Heart right ventricle (tissue), 16 donors: ENCODE measurements at regions not wholly inside any gene's neighbourhood (a gene's known extent, or its start where the extent isn't known, plus 50 kb on each side); places are given as distances from the start of the nearest gene placed in this dataset.

Experiments
- ATAC-seq, 8 donors: fragments of 200-7000 bp; cut with Tn5 transposase; one replicate each; pipeline ENCODE4 v1.9.1; 2020; ENCODE audit warnings: mild to moderate bottlenecking in 8 of 8, moderate library complexity in 8 of 8, moderate number of reproducible peaks in 1 of 8
- DNase-seq, 2 donors: peaks; one replicate each; pipeline ENCODE4 v3.0.0-alpha.2; 2020
- H3K27ac ChIP-seq, 10 donors: fragments of 200-600 bp; sonication (generic) in 2 of 10; one replicate each; pipeline versions ENCODE4 v1.5.0 to v1.8.0; 2020 to 2022; ENCODE audit warnings: mild to moderate bottlenecking in 3 of 10
- H3K27me3 ChIP-seq, 7 donors: fragments of 200-600 bp; one replicate each; pipeline ENCODE4 v1.8.0; 2021 to 2022; ENCODE audit warnings: mild to moderate bottlenecking in 2 of 7
- H3K36me3 ChIP-seq, 9 donors: fragments of 200-600 bp; sonication (generic) in 1 of 9; one replicate each; pipeline versions ENCODE4 v1.5.0 to v1.8.0; 2020 to 2022; ENCODE audit warnings: mild to moderate bottlenecking in 2 of 9
- H3K4me1 ChIP-seq, 9 donors: fragments of 200-600 bp; sonication (generic) in 1 of 9; one replicate each; pipeline versions ENCODE4 v1.5.0 to v1.8.0; 2020 to 2022; ENCODE audit warnings: mild to moderate bottlenecking in 4 of 9
- H3K4me3 ChIP-seq, 10 donors: fragments of 200-600 bp; sonication (generic) in 2 of 10; one replicate each; pipeline versions ENCODE4 v1.5.0 to v1.8.0; 2020 to 2022; ENCODE audit warnings: mild to moderate bottlenecking in 7 of 10, moderate library complexity in 2 of 10
- H3K9me3 ChIP-seq, 11 donors: fragments of 200-600 bp in 10 of 11; sonication (generic) in 2 of 11; one replicate each; pipeline versions ENCODE4 v1.5.0 to v1.8.0; 2013 to 2022; ENCODE audit warnings: mild to moderate bottlenecking in 2 of 11, control low read depth in 1 of 11, moderate library complexity in 1 of 11
- WGBS, 2 donors: extraction: QIAGEN DNeasy Blood & Tissue Kit; methylation state at CpG; one replicate each; pipeline ENCODE4 v1.1.7; 2013; ENCODE audit warnings: inconsistent platforms in 1 of 2; 5-methylcytosine and 5-hydroxymethylcytosine counted together
- intact Hi-C, 10 donors: fragments of 100-400 bp; cut with DNase I; formaldehyde crosslinking; loops; one replicate each; pipeline versions ENCODE4 v1.11.1 to v1.14.2; 2022
- TF ChIP-seq, protein P1 (sequence below), 9 donors: fragments of 200-600 bp; sonication (generic) in 2 of 9; IDR thresholded peaks; one replicate each; pipeline versions ENCODE4 v1.5.0 to v1.8.0; 2021 to 2022; ENCODE audit warnings: antibody characterized with exemption in 9 of 9, mild to moderate bottlenecking in 5 of 9, moderate library complexity in 1 of 9
- donor health status: Arrhythmogenic right ventricular cardiomyopathy.
- donor health status: ischemic (EF 13 %, LVEDD 7.1; RV severe dilation, severe dysfunction).
- donor health status: healthy with polysubstance abuse.
- donor health status: DM: no; HTN: yes; CAD: no.
- donor health status: DM: no; HTN: no; CAD: no.
- donor health status: ischemic (EF 25% LVEDD 6.9; RV normal size, moderate dysfunction).
- donor health status: ischemic (EF 25% LVEDD 5.7; RV mildly dilated, moderate dysfunction).
- donor health status: healthy.
- donor health status: DM: yes; HTN: yes; CAD: no.
- donor health status: Ischemic cardiomyopathy.
- donor health status: ischemic (EF 35%, LVEDD 5.7; RV mildly dilated, moderate dysfunction).
- donor health status: nonischemic (EF 11% LVEDD 7.7; RV severe dilation, severe dysfunction).
- donor health status: DM: yes; HTN: yes; CAD: no.
- donor health status: PGD.
- donor health status: ischemic (EF 29% LVEDD 5.4; RV normal size, mild dysfunction).
- donor health status: nonischemic (EF 23%, LVEDD 6.1; RV moderate dilation, normal function).

DNA sequence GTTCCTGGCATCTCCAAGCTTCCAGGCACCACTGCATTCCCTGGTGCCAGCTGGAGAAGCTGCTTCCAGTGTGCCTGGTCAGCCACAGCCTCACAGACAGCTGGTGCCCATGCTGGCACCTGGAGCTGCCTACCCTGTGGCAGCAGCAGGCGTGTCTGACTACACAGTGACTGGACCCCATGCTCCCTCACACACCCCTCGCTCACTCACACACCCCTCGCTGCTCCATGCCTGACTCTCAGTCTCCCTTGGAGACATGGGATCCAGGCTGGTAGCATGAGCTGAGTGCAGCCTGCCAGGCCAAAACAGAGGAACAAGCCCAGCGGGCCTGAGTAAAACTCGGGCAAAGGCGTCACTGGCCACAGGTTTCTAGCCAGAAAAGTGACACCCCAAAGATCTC is 59.1 kb upstream of the SMIM36 start:
- no peak for ATAC-seq
- 88 to 93% methylated on average over 6 of the region's 6 CpGs for WGBS, 2 donors

DNA sequence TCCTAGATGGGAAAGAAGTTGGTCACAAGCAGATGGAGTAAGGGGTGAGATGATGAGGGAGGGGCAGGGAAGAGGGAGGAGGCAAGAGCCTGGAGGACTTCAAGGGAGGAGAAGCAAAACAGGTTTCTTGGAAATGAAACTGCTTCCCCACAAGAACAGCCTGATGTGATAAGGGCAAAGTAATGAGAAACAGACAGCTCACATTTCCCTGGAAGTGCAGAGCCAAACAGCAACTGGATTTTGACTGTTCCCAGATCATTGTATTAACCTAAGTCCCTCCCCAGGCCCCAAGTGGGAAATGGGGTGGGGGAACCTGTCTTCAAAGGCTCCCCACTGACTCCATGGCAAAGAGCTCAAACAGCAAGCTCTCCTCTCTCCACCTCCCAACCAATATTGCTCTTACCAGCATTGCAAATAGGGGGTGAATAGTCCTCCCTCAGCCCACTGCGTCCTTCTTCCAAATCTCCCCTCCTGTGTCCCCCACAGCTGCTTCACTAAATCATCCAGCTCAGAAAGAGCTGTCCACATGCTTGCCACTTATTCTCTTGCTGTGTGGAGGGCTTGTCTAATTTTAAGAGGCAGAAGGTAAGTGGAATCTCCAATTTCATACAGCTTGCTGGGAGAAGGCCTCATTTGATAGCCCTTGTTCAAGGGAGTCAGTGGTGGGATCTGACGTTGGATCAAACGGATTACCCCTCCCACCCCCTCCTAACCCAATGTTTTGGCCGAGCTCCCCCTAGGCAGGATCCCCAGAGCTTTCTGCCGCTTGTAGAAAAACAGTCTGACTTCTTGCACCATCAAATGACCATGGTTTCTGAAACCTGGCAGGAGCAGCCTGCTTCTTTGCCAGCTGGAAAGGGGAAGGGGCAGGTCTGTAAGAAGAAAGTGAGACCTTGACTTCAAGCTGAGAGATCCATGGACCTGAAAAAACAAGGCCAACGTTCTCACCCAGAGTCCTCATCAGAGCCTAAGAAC is 56.3 kb upstream of the SMIM36 start:
- H3K36me3 ChIP-seq = no peaks in the 10 kb centered on the region
- WGBS, 2 donors = 27 to 42% methylated on average over 6 of the region's 6 CpGs

More for the DNA sequence above, 59.1 kb upstream of the SMIM36 start:
- Histone ChIP-seq H3K4me3 (no peak overlapping the region), H3K27me3 (peaks cover 0 to 9% (median 0%) of the 10 kb centered on the region in 7 donors), H3K36me3 (no peaks in the 10 kb centered on the region), H3K9me3 (no peaks in the 10 kb centered on the region), H3K4me1 (peaks cover 0 to 5% (median 0%) of the 10 kb centered on the region in 9 donors), H3K27ac (no peak overlapping the region)
- TF ChIP-seq, protein P1, sequence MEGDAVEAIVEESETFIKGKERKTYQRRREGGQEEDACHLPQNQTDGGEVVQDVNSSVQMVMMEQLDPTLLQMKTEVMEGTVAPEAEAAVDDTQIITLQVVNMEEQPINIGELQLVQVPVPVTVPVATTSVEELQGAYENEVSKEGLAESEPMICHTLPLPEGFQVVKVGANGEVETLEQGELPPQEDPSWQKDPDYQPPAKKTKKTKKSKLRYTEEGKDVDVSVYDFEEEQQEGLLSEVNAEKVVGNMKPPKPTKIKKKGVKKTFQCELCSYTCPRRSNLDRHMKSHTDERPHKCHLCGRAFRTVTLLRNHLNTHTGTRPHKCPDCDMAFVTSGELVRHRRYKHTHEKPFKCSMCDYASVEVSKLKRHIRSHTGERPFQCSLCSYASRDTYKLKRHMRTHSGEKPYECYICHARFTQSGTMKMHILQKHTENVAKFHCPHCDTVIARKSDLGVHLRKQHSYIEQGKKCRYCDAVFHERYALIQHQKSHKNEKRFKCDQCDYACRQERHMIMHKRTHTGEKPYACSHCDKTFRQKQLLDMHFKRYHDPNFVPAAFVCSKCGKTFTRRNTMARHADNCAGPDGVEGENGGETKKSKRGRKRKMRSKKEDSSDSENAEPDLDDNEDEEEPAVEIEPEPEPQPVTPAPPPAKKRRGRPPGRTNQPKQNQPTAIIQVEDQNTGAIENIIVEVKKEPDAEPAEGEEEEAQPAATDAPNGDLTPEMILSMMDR (IDR thresholded peaks at IDR 0.05) = no peak
- intact Hi-C loops = loop anchor here in 1 of 10 donors (10.0 kb wide), 1 partner anchor 64 kb away; no protein-coding TSS in a partner anchor
- no peak for DNase-seq

DNA sequence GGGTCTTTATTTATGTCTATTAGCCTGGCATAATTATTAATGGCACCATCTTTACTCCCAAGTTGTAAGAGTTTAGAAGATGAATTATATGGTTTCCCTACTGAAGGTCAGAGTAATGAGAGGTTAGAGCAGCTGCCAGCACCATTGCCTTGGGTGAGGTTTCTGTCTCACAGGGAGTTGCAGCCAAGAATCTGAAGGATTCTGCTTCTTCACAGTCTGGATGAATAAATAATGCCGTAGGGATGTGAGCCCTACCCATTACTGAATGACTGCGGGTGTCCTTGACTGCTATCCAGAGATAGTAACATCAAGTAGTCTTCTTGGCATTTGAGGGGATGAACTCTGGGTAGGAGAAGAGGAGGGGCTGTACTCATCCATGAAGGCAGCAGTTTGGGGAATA is 52.8 kb upstream of the SMIM36 start:
- Histone ChIP-seq H3K27ac (no peak overlapping the region), H3K36me3 (no peaks in the 10 kb centered on the region), H3K27me3 (peaks cover 0 to 5% (median 0%) of the 10 kb centered on the region in 7 donors), H3K4me3 (no peak overlapping the region), H3K9me3 (no peaks in the 10 kb centered on the region), H3K4me1 (peaks cover 0 to 5% (median 0%) of the 10 kb centered on the region in 9 donors)
- intact Hi-C loops = no loop called here
- TF ChIP-seq, protein P1 (IDR thresholded peaks at IDR 0.05) = no peak
- DNase-seq (no peak), ATAC-seq (peak in 1 of 8 donors; percentile 18)
- 73 to 82% methylated on average over 2 of the region's 2 CpGs for WGBS, 2 donors

More for the DNA sequence above, 56.3 kb upstream of the SMIM36 start:
- DNase-seq (peak; percentile 29 to 63), ATAC-seq (peak in 6 of 8 donors; percentile 55 to 85 (median 67))
- H3K4me1 ChIP-seq = peaks cover 0 to 5% (median 0%) of the 10 kb centered on the region in 9 donors
- H3K4me3 ChIP-seq = no peak overlapping the region
- peak overlapping the region in 4 of 10 donors; percentile 14 to 59 (median 42) for H3K27ac ChIP-seq
- intact Hi-C loops = no loop called here
- H3K9me3 ChIP-seq = no peaks in the 10 kb centered on the region
- peaks cover 0 to 9% (median 0%) of the 10 kb centered on the region in 7 donors for H3K27me3 ChIP-seq
- TF ChIP-seq, protein P1 (IDR thresholded peaks at IDR 0.05) = no peak

DNA sequence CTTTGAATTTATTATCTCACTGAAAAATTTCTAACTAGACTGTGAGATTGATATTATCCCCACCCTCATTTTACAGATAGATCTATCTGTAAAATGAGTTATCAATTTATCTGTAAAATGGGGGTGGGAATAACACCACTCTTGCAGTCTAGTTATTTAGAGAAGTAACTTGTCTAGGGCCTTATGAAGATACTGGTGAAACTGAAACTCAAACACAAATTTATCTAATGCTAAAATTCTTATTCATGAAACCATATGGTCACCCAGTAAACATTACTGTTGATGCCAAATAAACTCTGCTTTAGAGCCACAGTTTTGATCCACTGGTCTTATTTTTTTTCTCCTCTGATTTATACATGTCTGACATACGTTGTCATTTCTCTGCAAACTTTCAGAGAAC is 52.1 kb upstream of the SMIM36 start:
- Histone ChIP-seq H3K9me3 (no peaks in the 10 kb centered on the region), H3K4me3 (no peak overlapping the region), H3K4me1 (peaks cover 0 to 5% (median 0%) of the 10 kb centered on the region in 9 donors), H3K36me3 (no peaks in the 10 kb centered on the region), H3K27me3 (peaks cover 0 to 5% (median 0%) of the 10 kb centered on the region in 7 donors), H3K27ac (no peak overlapping the region)
- WGBS, 2 donors = 82 to 92% methylated on average over 1 of the region's 1 CpG
- ATAC-seq = no peak
- DNase-seq = no peak
- TF ChIP-seq, protein P1 (IDR thresholded peaks at IDR 0.05) = no peak
- intact Hi-C loops = no loop called here
